T-cell (primary cell): ENCODE measurements at regions not wholly inside any gene's neighbourhood (a gene's known extent, or its start where the extent isn't known, plus 50 kb on each side); places are given as distances from the start of the nearest gene placed in this dataset.

ENCODE experiments used
- ATAC-seq, 4 experiments: fragments of 200-7000 bp in 3 of 4; fragments of 150-1000 bp in 1 of 4; cut with Tn5 transposase; replicated peaks in 1 of 4; 1 replicate in 3 of 4; 2 replicates in 1 of 4; pipeline ENCODE4 v1.10.0; 2021; ENCODE audit warnings: moderate library complexity in 3 of 4, mild to moderate bottlenecking in 2 of 4, moderate number of reproducible peaks in 1 of 4
- CTCF ChIA-PET, 2 donors: fragments of 300-600 bp; sonication (Branson Sonifier 250); formaldehyde crosslinking; loops; one replicate each; lab custom pipeline; 2022; ENCODE audit warnings: antibody characterized with exemption in 2 of 2; lab: Charles Lee
- POLR2A ChIA-PET, 2 donors: fragments of 300-600 bp; sonication (Branson Sonifier 250); formaldehyde crosslinking; loops; one replicate each; lab custom pipeline; 2022; ENCODE audit warnings: antibody characterized with exemption in 2 of 2; lab: Charles Lee
- DNase-seq, 35 experiments: peaks; one replicate each; pipeline versions ENCODE4 v3.0.0 to v3.0.0-alpha.2; 2013 to 2023
- H3K27ac ChIP-seq: one replicate; pipeline ENCODE4 v1.5.1; 2013; ENCODE audit warnings: low read length
- H3K27me3 ChIP-seq, 2 experiments: replicated peaks in 1 of 2; 1 replicate in 1 of 2; 2 replicates in 1 of 2; pipeline versions ENCODE4 v1.6.1 to v1.7.0; 2013; ENCODE audit warnings: low read length in 1 of 2, mixed read lengths in 1 of 2; ENCODE audit not compliant: control insufficient read depth in 2 of 2, insufficient read depth in 2 of 2; ENCODE audit errors: extremely low read depth in 1 of 2
- H3K36me3 ChIP-seq, 2 donors: 1 replicate in 1 of 2; 2 replicates in 1 of 2; pipeline versions ENCODE4 v1.6.1 to v1.7.0; 2013; ENCODE audit warnings: low read length in 1 of 2; ENCODE audit not compliant: control insufficient read depth in 2 of 2, insufficient read depth in 1 of 2; ENCODE audit errors: extremely low read depth in 1 of 2
- H3K4me1 ChIP-seq, 2 experiments: 1 replicate in 1 of 2; 2 replicates in 1 of 2; pipeline versions ENCODE4 v1.6.1 to v1.7.0; 2013; ENCODE audit warnings: low read length in 2 of 2, mixed read lengths in 1 of 2; ENCODE audit not compliant: insufficient read depth in 2 of 2, control insufficient read depth in 1 of 2; ENCODE audit errors: extremely low read depth in 1 of 2
- H3K4me3 ChIP-seq, 2 donors: 1 replicate in 1 of 2; 2 replicates in 1 of 2; pipeline versions ENCODE4 v1.5.1 to v1.7.0; 2013; ENCODE audit warnings: mild to moderate bottlenecking in 2 of 2, low read length in 1 of 2, moderate library complexity in 1 of 2; ENCODE audit not compliant: control insufficient read depth in 1 of 2; ENCODE audit errors: extremely low read depth in 1 of 2
- H3K9me3 ChIP-seq: 2 replicates; pipeline ENCODE4 v1.7.0; 2013
- H3K27ac Mint-ChIP-seq, 2 donors: one replicate each; pipeline ENCODE4 v1.8.0; 2020 to 2021; ENCODE audit warnings: mild to moderate bottlenecking in 2 of 2, mixed read lengths in 2 of 2
- H3K27me3 Mint-ChIP-seq, 2 donors: one replicate each; pipeline ENCODE4 v1.8.0; 2021 to 2022; ENCODE audit warnings: mixed read lengths in 2 of 2
- H3K36me3 Mint-ChIP-seq: one replicate; pipeline ENCODE4 v1.8.0; 2021; ENCODE audit warnings: mixed read lengths
- H3K4me1 Mint-ChIP-seq, 3 donors: one replicate each; pipeline ENCODE4 v1.8.0; 2020 to 2022; ENCODE audit warnings: mixed read lengths in 3 of 3, mild to moderate bottlenecking in 1 of 3
- H3K4me3 Mint-ChIP-seq, 3 donors: one replicate each; pipeline ENCODE4 v1.8.0; 2020 to 2022; ENCODE audit warnings: mild to moderate bottlenecking in 3 of 3, mixed read lengths in 3 of 3, moderate library complexity in 3 of 3
- H3K9me3 Mint-ChIP-seq, 3 donors: one replicate each; pipeline ENCODE4 v1.8.0; 2020 to 2022; ENCODE audit warnings: mixed read lengths in 3 of 3
- WGBS: methylation state at CpG from one replicate; pipeline ENCODE4 v1.1.5; 2013; ENCODE audit warnings: missing lambda C conversion rate; ENCODE audit not compliant: insufficient coverage; 5-methylcytosine and 5-hydroxymethylcytosine counted together

- Histone ChIP-seq H3K9me3 (no peaks in the 10 kb centered on the region), H3K27me3 (peaks cover 2 to 4% of the 10 kb centered on the region in 2 experiments), H3K4me3 (no peak overlapping the region), H3K4me1 (no peaks in the 10 kb centered on the region), H3K36me3 (no peaks in the 10 kb centered on the region), H3K27ac (no peak overlapping the region)
- ATAC-seq (no peak), DNase-seq (no peak)
- H3K9me3 Mint-ChIP-seq = no peaks in the 10 kb centered on the region
- H3K27ac Mint-ChIP-seq = no peak overlapping the region
- no peaks in the 10 kb centered on the region for H3K36me3 Mint-ChIP-seq
- ChIA-PET CTCF (no interaction called here), POLR2A (interaction anchor here in 1 of 2 donors (0.5 kb wide), 1 partner anchor 1134 kb away, joined by 3 read pairs; no protein-coding TSS in a partner anchor)
- 89% methylated on average over 3 of the region's 3 CpGs for WGBS
- H3K27me3 Mint-ChIP-seq = peaks cover 5 to 30% of the 10 kb centered on the region in 2 donors
- no peak overlapping the region for H3K4me3 Mint-ChIP-seq
- H3K4me1 Mint-ChIP-seq = no peaks in the 10 kb centered on the region
Observed at GRCh38 chr4:41819621-41820020, 71.1 kb upstream of the PHOX2B start.

- DNase-seq = no peak
- Mint-ChIP-seq H3K4me1 (no peaks in the 10 kb centered on the region), H3K27ac (no peak overlapping the region), H3K27me3 (peaks cover 8 to 19% of the 10 kb centered on the region in 2 donors), H3K36me3 (no peaks in the 10 kb centered on the region), H3K9me3 (peaks cover 0 to 8% (median 3%) of the 10 kb centered on the region in 3 donors), H3K4me3 (no peak overlapping the region)
- Histone ChIP-seq H3K4me3 (no peak overlapping the region), H3K36me3 (no peaks in the 10 kb centered on the region), H3K9me3 (no peaks in the 10 kb centered on the region), H3K27ac (no peak overlapping the region), H3K27me3 (peaks cover 4% of the 10 kb centered on the region in 2 experiments), H3K4me1 (no peaks in the 10 kb centered on the region)
- POLR2A ChIA-PET = no interaction called here
- WGBS = 40% methylated on average over 1 of the region's 4 CpGs
- CTCF ChIA-PET = no interaction called here
- no peak for ATAC-seq
Observed at GRCh38 chr4:41815473-41815872, 66.9 kb upstream of the PHOX2B start.

GRCh38 chr4:41814565-41814964 lies 66.0 kb upstream of the PHOX2B start:
- Mint-ChIP-seq H3K9me3 (peaks cover 0 to 8% (median 3%) of the 10 kb centered on the region in 3 donors), H3K27ac (no peak overlapping the region), H3K4me3 (no peak overlapping the region), H3K36me3 (no peaks in the 10 kb centered on the region), H3K4me1 (no peaks in the 10 kb centered on the region), H3K27me3 (peaks cover 8 to 18% of the 10 kb centered on the region in 2 donors)
- 69% methylated on average over 7 of the region's 10 CpGs for WGBS
- Histone ChIP-seq H3K4me3 (no peak overlapping the region), H3K9me3 (no peaks in the 10 kb centered on the region), H3K4me1 (no peaks in the 10 kb centered on the region), H3K27ac (no peak overlapping the region), H3K27me3 (peaks cover 2 to 4% of the 10 kb centered on the region in 2 experiments), H3K36me3 (no peaks in the 10 kb centered on the region)
- ChIA-PET CTCF (no interaction called here), POLR2A (no interaction called here)
- no peak for DNase-seq
- no peak for ATAC-seq

- no peak overlapping the region for H3K4me3 Mint-ChIP-seq
- no peaks in the 10 kb centered on the region for H3K4me1 ChIP-seq
- no peak for ATAC-seq
- ChIA-PET CTCF (no interaction called here), POLR2A (no interaction called here)
- peaks cover 0 to 4% of the 10 kb centered on the region in 2 experiments for H3K27me3 ChIP-seq
- 84% methylated on average over 2 of the region's 3 CpGs for WGBS
- H3K36me3 ChIP-seq = no peaks in the 10 kb centered on the region
- DNase-seq = no peak
- H3K27me3 Mint-ChIP-seq = peaks cover 0 to 15% of the 10 kb centered on the region in 2 donors
- H3K4me3 ChIP-seq = no peak overlapping the region
- H3K9me3 ChIP-seq = no peaks in the 10 kb centered on the region
- no peak overlapping the region for H3K27ac Mint-ChIP-seq
- no peaks in the 10 kb centered on the region for H3K4me1 Mint-ChIP-seq
- no peak overlapping the region for H3K27ac ChIP-seq
- no peaks in the 10 kb centered on the region for H3K36me3 Mint-ChIP-seq
- peaks cover 0 to 4% (median 0%) of the 10 kb centered on the region in 3 donors for H3K9me3 Mint-ChIP-seq
Observed at GRCh38 chr4:41806807-41807206, 58.3 kb upstream of the PHOX2B start.

- H3K27ac ChIP-seq = no peak overlapping the region
- Mint-ChIP-seq H3K4me3 (no peak overlapping the region), H3K27me3 (peaks cover 2 to 14% of the 10 kb centered on the region in 2 donors), H3K36me3 (no peaks in the 10 kb centered on the region), H3K4me1 (no peaks in the 10 kb centered on the region), H3K27ac (no peak overlapping the region), H3K9me3 (no peaks in the 10 kb centered on the region)
- no peaks in the 10 kb centered on the region for H3K36me3 ChIP-seq
- ATAC-seq = no peak
- H3K9me3 ChIP-seq = no peaks in the 10 kb centered on the region
- ChIA-PET CTCF (no interaction called here), POLR2A (no interaction called here)
- no peaks in the 10 kb centered on the region for H3K27me3 ChIP-seq
- DNase-seq = no peak
- H3K4me3 ChIP-seq = no peak overlapping the region
- no peaks in the 10 kb centered on the region for H3K4me1 ChIP-seq
- WGBS = 86% methylated on average over 2 of the region's 3 CpGs
Observed at GRCh38 chr4:41802590-41802989, 54.1 kb upstream of the PHOX2B start.

GRCh38 chr4:41799126-41799525 lies 50.6 kb upstream of the PHOX2B start:
- ChIA-PET CTCF (no interaction called here), POLR2A (no interaction called here)
- Histone ChIP-seq H3K9me3 (no peaks in the 10 kb centered on the region), H3K36me3 (no peaks in the 10 kb centered on the region), H3K4me3 (no peak overlapping the region), H3K4me1 (no peaks in the 10 kb centered on the region), H3K27ac (no peak overlapping the region), H3K27me3 (peaks cover 2 to 6% of the 10 kb centered on the region in 2 experiments)
- H3K27ac Mint-ChIP-seq = no peak overlapping the region
- ATAC-seq = no peak
- no peaks in the 10 kb centered on the region for H3K4me1 Mint-ChIP-seq
- H3K4me3 Mint-ChIP-seq = no peak overlapping the region
- H3K9me3 Mint-ChIP-seq = no peaks in the 10 kb centered on the region
- no peaks in the 10 kb centered on the region for H3K36me3 Mint-ChIP-seq
- no CpG with 5 or more reads among the region's 1 CpG for WGBS
- no peak for DNase-seq
- peaks cover 2 to 23% of the 10 kb centered on the region in 2 donors for H3K27me3 Mint-ChIP-seq
